H9 (cell line): ENCODE measurements at regions not wholly inside any gene's neighbourhood (a gene's known extent, or its start where the extent isn't known, plus 50 kb on each side); places are given as distances from the start of the nearest gene placed in this dataset.

Experiments used
- DNase-seq: peaks from one replicate; pipeline ENCODE4 v3.0.0-alpha.2; 2017
- H2AFZ ChIP-seq: one replicate; pipeline ENCODE4 v1.6.1; 2013; ENCODE audit warnings: mild to moderate bottlenecking, low read length, control low read depth, moderate library complexity
- H2AK5ac ChIP-seq: 2 replicates; pipeline ENCODE4 v1.6.1; 2013; ENCODE audit warnings: low read length, control low read depth, mixed read lengths; ENCODE audit not compliant: insufficient read length
- H2BK120ac ChIP-seq: one replicate; pipeline ENCODE4 v1.6.1; 2013; ENCODE audit warnings: low read depth, mild to moderate bottlenecking, low read length, control low read depth, inconsistent platforms; ENCODE audit not compliant: poor library complexity, severe bottlenecking
- H2BK12ac ChIP-seq: 2 replicates; pipeline ENCODE4 v1.6.1; 2013; ENCODE audit warnings: low read length, control low read depth, mixed read lengths, low read depth; ENCODE audit not compliant: insufficient read length
- H2BK15ac ChIP-seq: 2 replicates; pipeline ENCODE4 v1.6.1; 2013; ENCODE audit warnings: low read depth, low read length, control low read depth
- H2BK20ac ChIP-seq: one replicate; pipeline ENCODE4 v1.6.1; 2013; ENCODE audit warnings: low read depth, mild to moderate bottlenecking, low read length, control low read depth, inconsistent platforms; ENCODE audit not compliant: poor library complexity, severe bottlenecking
- H2BK5ac ChIP-seq: 2 replicates; pipeline ENCODE4 v1.6.1; 2013; ENCODE audit warnings: low read length, control low read depth, mixed read lengths; ENCODE audit not compliant: insufficient read length
- H3K14ac ChIP-seq: 2 replicates; pipeline ENCODE4 v1.6.1; 2013; ENCODE audit warnings: low read length, control low read depth; ENCODE audit not compliant: insufficient read depth
- H3K18ac ChIP-seq: 2 replicates; pipeline ENCODE4 v1.6.1; 2013; ENCODE audit warnings: low read depth, mild to moderate bottlenecking, mixed read lengths, low read length, control low read depth; ENCODE audit not compliant: insufficient read length
- H3K23ac ChIP-seq: 2 replicates; pipeline ENCODE4 v1.6.1; 2013; ENCODE audit warnings: low read length, control low read depth, mixed read lengths, low read depth; ENCODE audit not compliant: insufficient read length
- H3K23me2 ChIP-seq: 2 replicates; pipeline ENCODE4 v1.6.1; 2013; ENCODE audit warnings: low read depth, mild to moderate bottlenecking, mixed read lengths, low read length, control low read depth; ENCODE audit not compliant: insufficient read length, poor library complexity, severe bottlenecking
- H3K27ac ChIP-seq: 2 replicates; pipeline ENCODE4 v1.5.1; 2013; ENCODE audit warnings: low read length, control low read depth, mixed read lengths, low read depth; ENCODE audit not compliant: insufficient read length
- H3K27me3 ChIP-seq: 2 replicates; pipeline ENCODE4 v1.6.1; 2013; ENCODE audit warnings: low read length, control low read depth, inconsistent platforms; ENCODE audit not compliant: insufficient read depth
- H3K4ac ChIP-seq: 2 replicates; pipeline ENCODE4 v1.6.1; 2013; ENCODE audit warnings: low read depth, mild to moderate bottlenecking, control low read depth, inconsistent platforms, low read length, moderate library complexity
- H3K4me1 ChIP-seq: 2 replicates; pipeline ENCODE4 v1.6.1; 2013; ENCODE audit warnings: low read length, control low read depth, inconsistent platforms; ENCODE audit not compliant: insufficient read depth
- H3K4me2 ChIP-seq: 2 replicates; pipeline ENCODE4 v1.6.1; 2013; ENCODE audit warnings: low read length, control low read depth, mixed read lengths; ENCODE audit not compliant: insufficient read length, insufficient read depth
- H3K56ac ChIP-seq: 2 replicates; pipeline ENCODE4 v1.6.1; 2013; ENCODE audit warnings: low read depth, mild to moderate bottlenecking, mixed read lengths, low read length, control low read depth; ENCODE audit not compliant: insufficient read length
- H3K79me1 ChIP-seq: 2 replicates; pipeline ENCODE4 v1.6.1; 2013; ENCODE audit warnings: low read depth, mild to moderate bottlenecking, moderate library complexity, low read length, control low read depth, inconsistent platforms; ENCODE audit not compliant: insufficient read depth, poor library complexity, severe bottlenecking
- H3K79me2 ChIP-seq: 2 replicates; pipeline ENCODE4 v1.6.1; 2013; ENCODE audit warnings: low read length, control low read depth, inconsistent platforms; ENCODE audit not compliant: insufficient read depth
- H3K9ac ChIP-seq: 2 replicates; pipeline ENCODE4 v1.6.1; 2013; ENCODE audit warnings: low read length, control low read depth, mixed read lengths; ENCODE audit not compliant: insufficient read length; ENCODE audit errors: extremely low read depth
- H3K9me3 ChIP-seq: one replicate; pipeline ENCODE4 v1.6.1; 2013; ENCODE audit warnings: low read depth, low read length, inconsistent platforms; ENCODE audit not compliant: control insufficient read depth
- H3T11ph ChIP-seq: one replicate; pipeline ENCODE4 v1.6.1; 2013; ENCODE audit warnings: mild to moderate bottlenecking, low read length, control low read depth, inconsistent platforms
- H4K20me1 ChIP-seq: one replicate; pipeline ENCODE4 v1.6.1; 2013; ENCODE audit not compliant: control insufficient read depth, insufficient read length, insufficient read depth
- H4K5ac ChIP-seq: 2 replicates; pipeline ENCODE4 v1.6.1; 2013; ENCODE audit warnings: low read depth, mild to moderate bottlenecking, mixed read lengths, low read length, control low read depth; ENCODE audit not compliant: insufficient read length
- H4K8ac ChIP-seq: replicated peaks from 2 replicates; pipeline ENCODE4 v1.6.1; 2013; ENCODE audit warnings: low read length, control low read depth, mixed read lengths, low read depth; ENCODE audit not compliant: insufficient read length
- H4K91ac ChIP-seq: 2 replicates; pipeline ENCODE4 v1.6.1; 2013; ENCODE audit warnings: low read depth, mild to moderate bottlenecking, moderate library complexity, mixed read lengths, low read length, control low read depth; ENCODE audit not compliant: insufficient read length
- H3K27ac Mint-ChIP-seq, 3 experiments: 2 replicates in 2 of 3; 3 replicates in 1 of 3; pipeline ENCODE4 v1.8.0; 2020 to 2021; ENCODE audit warnings: mixed read lengths in 3 of 3, mild to moderate bottlenecking in 1 of 3, moderate library complexity in 1 of 3
- H3K27me3 Mint-ChIP-seq: 2 replicates; pipeline ENCODE4 v1.8.0; 2021; ENCODE audit warnings: low read depth, mild to moderate bottlenecking, moderate library complexity, mixed read lengths
- H3K36me3 Mint-ChIP-seq, 3 experiments: 2 replicates in 2 of 3; 3 replicates in 1 of 3; pipeline ENCODE4 v1.8.0; 2020 to 2021; ENCODE audit warnings: low read depth in 3 of 3, mixed read lengths in 3 of 3; ENCODE audit not compliant: insufficient read depth in 1 of 3
- H3K4me1 Mint-ChIP-seq, 2 experiments: 2 replicates each; pipeline ENCODE4 v1.8.0; 2020; ENCODE audit warnings: mixed read lengths in 2 of 2
- H3K4me3 Mint-ChIP-seq, 2 experiments: 2 replicates in 1 of 2; 3 replicates in 1 of 2; pipeline ENCODE4 v1.8.0; 2020 to 2021; ENCODE audit warnings: mild to moderate bottlenecking in 2 of 2, mixed read lengths in 2 of 2, moderate library complexity in 1 of 2
- H3K9me3 Mint-ChIP-seq, 2 experiments: 2 replicates in 1 of 2; 3 replicates in 1 of 2; pipeline ENCODE4 v1.8.0; 2020; ENCODE audit warnings: mild to moderate bottlenecking in 2 of 2, mixed read lengths in 2 of 2, moderate library complexity in 1 of 2
- CTCF ChIP-seq: fragments of 200-600 bp; sonication (generic); conservative IDR thresholded peaks from 3 replicates; pipeline ENCODE4 v1.8.0; 2021; ENCODE audit warnings: antibody characterized with exemption, mild to moderate bottlenecking
- WGBS: extraction: QIAGEN DNeasy Blood & Tissue Kit; methylation state at CpG from one replicate; pipeline ENCODE4 v1.1.7; 2013; ENCODE audit warnings: missing lambda C conversion rate, low lambda C conversion rate, mixed read lengths; ENCODE audit not compliant: insufficient read length; ENCODE audit errors: extremely low coverage; 5-methylcytosine and 5-hydroxymethylcytosine counted together

- TF ChIP-seq CTCF: no peak
- Histone ChIP-seq H3K9me3 (no peaks in the 10 kb centered on the region), H3K23ac (no peak overlapping the region), H2BK15ac (no peak overlapping the region), H4K20me1 (no peaks in the 10 kb centered on the region), H3K4ac (no peak overlapping the region), H3K27ac (no peak overlapping the region), H3K4me2 (no peak overlapping the region), H3K56ac (no peak overlapping the region), H2BK20ac (no peak overlapping the region), H3K14ac (no peak overlapping the region), H3K18ac (no peak overlapping the region), H2BK12ac (no peak overlapping the region), H4K91ac (no peak overlapping the region), H3K79me1 (no peaks in the 10 kb centered on the region), H2BK5ac (no peak overlapping the region), H2BK120ac (no peak overlapping the region), H3K27me3 (no peaks in the 10 kb centered on the region), H3T11ph (no peak overlapping the region), H4K5ac (no peak overlapping the region), H4K8ac (no peak overlapping the region), H2AFZ (no peak overlapping the region), H3K9ac (no peak overlapping the region), H2AK5ac (no peak overlapping the region), H3K4me1 (peaks cover 2% of the 10 kb centered on the region; the same call in 1 of the 2 replicates), H3K79me2 (no peaks in the 10 kb centered on the region), H3K23me2 (no peaks in the 10 kb centered on the region)
- no CpG with 5 or more reads among the region's 1 CpG for WGBS
- no peak for DNase-seq
- Mint-ChIP-seq H3K9me3 (no peaks in the 10 kb centered on the region; a peak in 1 of 5 replicates), H3K27me3 (no peaks in the 10 kb centered on the region; the same call in 1 of the 2 replicates), H3K27ac (no peak overlapping the region), H3K4me1 (peaks cover 18 to 21% of the 10 kb centered on the region in 2 experiments), H3K36me3 (no peaks in the 10 kb centered on the region), H3K4me3 (no peak overlapping the region)
These were observed 106.0 kb downstream of the ADAMTS1 start for GRCh38 chr21:26739189-26739588.
